ENCODE measurements at regions not wholly inside any gene's neighbourhood (a gene's known extent, or its start where the extent isn't known, plus 50 kb on each side); places are given as distances from the start of the nearest gene placed in this dataset.

DNA sequence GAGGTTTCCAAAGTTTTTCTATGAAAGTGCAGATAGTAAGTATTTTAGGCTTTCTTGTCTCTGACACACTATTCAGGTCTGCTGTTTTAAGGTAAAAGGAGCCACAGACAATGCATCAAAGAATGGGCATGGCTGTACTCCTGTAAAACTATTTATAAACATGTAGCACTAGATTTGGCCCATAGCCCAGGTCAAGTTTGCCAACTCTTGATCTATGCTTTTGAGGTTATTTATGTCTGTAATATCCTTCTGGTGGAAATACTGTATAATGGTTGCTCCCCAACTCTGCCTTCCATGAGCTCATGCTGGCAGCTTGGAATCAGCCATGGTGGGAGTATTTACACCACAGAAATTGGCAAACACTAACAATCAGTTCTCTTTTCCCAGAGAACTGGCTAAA lies 244.6 kb downstream of the BUB3 start:
- TF ChIP-seq POLR2AphosphoS5 (IDR thresholded peaks at IDR 0.05; ENCODE audit: low read depth, low read length) (no peak), PAX5 (IDR thresholded peaks at IDR 0.05; ENCODE audit: insufficient read depth, low read length, severe bottlenecking) (no peak), POLR2A (IDR thresholded peaks at IDR 0.05; ENCODE audit: low read depth, low read length) (no peak)
